H9 (cell line): ENCODE measurements at regions not wholly inside any gene's neighbourhood (a gene's known extent, or its start where the extent isn't known, plus 50 kb on each side); places are given as distances from the start of the nearest gene placed in this dataset.

Source experiments
- DNase-seq: peaks from one replicate; pipeline ENCODE4 v3.0.0-alpha.2; 2017
- H2AFZ ChIP-seq: one replicate; pipeline ENCODE4 v1.6.1; 2013; ENCODE audit warnings: mild to moderate bottlenecking, low read length, control low read depth, moderate library complexity
- H2AK5ac ChIP-seq: 2 replicates; pipeline ENCODE4 v1.6.1; 2013; ENCODE audit warnings: low read length, control low read depth, mixed read lengths; ENCODE audit not compliant: insufficient read length
- H2BK120ac ChIP-seq: one replicate; pipeline ENCODE4 v1.6.1; 2013; ENCODE audit warnings: low read depth, mild to moderate bottlenecking, low read length, control low read depth, inconsistent platforms; ENCODE audit not compliant: poor library complexity, severe bottlenecking
- H2BK12ac ChIP-seq: 2 replicates; pipeline ENCODE4 v1.6.1; 2013; ENCODE audit warnings: low read length, control low read depth, mixed read lengths, low read depth; ENCODE audit not compliant: insufficient read length
- H2BK15ac ChIP-seq: 2 replicates; pipeline ENCODE4 v1.6.1; 2013; ENCODE audit warnings: low read depth, low read length, control low read depth
- H2BK20ac ChIP-seq: one replicate; pipeline ENCODE4 v1.6.1; 2013; ENCODE audit warnings: low read depth, mild to moderate bottlenecking, low read length, control low read depth, inconsistent platforms; ENCODE audit not compliant: poor library complexity, severe bottlenecking
- H2BK5ac ChIP-seq: 2 replicates; pipeline ENCODE4 v1.6.1; 2013; ENCODE audit warnings: low read length, control low read depth, mixed read lengths; ENCODE audit not compliant: insufficient read length
- H3K14ac ChIP-seq: 2 replicates; pipeline ENCODE4 v1.6.1; 2013; ENCODE audit warnings: low read length, control low read depth; ENCODE audit not compliant: insufficient read depth
- H3K18ac ChIP-seq: 2 replicates; pipeline ENCODE4 v1.6.1; 2013; ENCODE audit warnings: low read depth, mild to moderate bottlenecking, mixed read lengths, low read length, control low read depth; ENCODE audit not compliant: insufficient read length
- H3K23ac ChIP-seq: 2 replicates; pipeline ENCODE4 v1.6.1; 2013; ENCODE audit warnings: low read length, control low read depth, mixed read lengths, low read depth; ENCODE audit not compliant: insufficient read length
- H3K23me2 ChIP-seq: 2 replicates; pipeline ENCODE4 v1.6.1; 2013; ENCODE audit warnings: low read depth, mild to moderate bottlenecking, mixed read lengths, low read length, control low read depth; ENCODE audit not compliant: insufficient read length, poor library complexity, severe bottlenecking
- H3K27ac ChIP-seq: 2 replicates; pipeline ENCODE4 v1.5.1; 2013; ENCODE audit warnings: low read length, control low read depth, mixed read lengths, low read depth; ENCODE audit not compliant: insufficient read length
- H3K27me3 ChIP-seq: 2 replicates; pipeline ENCODE4 v1.6.1; 2013; ENCODE audit warnings: low read length, control low read depth, inconsistent platforms; ENCODE audit not compliant: insufficient read depth
- H3K4ac ChIP-seq: 2 replicates; pipeline ENCODE4 v1.6.1; 2013; ENCODE audit warnings: low read depth, mild to moderate bottlenecking, control low read depth, inconsistent platforms, low read length, moderate library complexity
- H3K4me1 ChIP-seq: 2 replicates; pipeline ENCODE4 v1.6.1; 2013; ENCODE audit warnings: low read length, control low read depth, inconsistent platforms; ENCODE audit not compliant: insufficient read depth
- H3K4me2 ChIP-seq: 2 replicates; pipeline ENCODE4 v1.6.1; 2013; ENCODE audit warnings: low read length, control low read depth, mixed read lengths; ENCODE audit not compliant: insufficient read length, insufficient read depth
- H3K56ac ChIP-seq: 2 replicates; pipeline ENCODE4 v1.6.1; 2013; ENCODE audit warnings: low read depth, mild to moderate bottlenecking, mixed read lengths, low read length, control low read depth; ENCODE audit not compliant: insufficient read length
- H3K79me1 ChIP-seq: 2 replicates; pipeline ENCODE4 v1.6.1; 2013; ENCODE audit warnings: low read depth, mild to moderate bottlenecking, moderate library complexity, low read length, control low read depth, inconsistent platforms; ENCODE audit not compliant: insufficient read depth, poor library complexity, severe bottlenecking
- H3K79me2 ChIP-seq: 2 replicates; pipeline ENCODE4 v1.6.1; 2013; ENCODE audit warnings: low read length, control low read depth, inconsistent platforms; ENCODE audit not compliant: insufficient read depth
- H3K9ac ChIP-seq: 2 replicates; pipeline ENCODE4 v1.6.1; 2013; ENCODE audit warnings: low read length, control low read depth, mixed read lengths; ENCODE audit not compliant: insufficient read length; ENCODE audit errors: extremely low read depth
- H3K9me3 ChIP-seq: one replicate; pipeline ENCODE4 v1.6.1; 2013; ENCODE audit warnings: low read depth, low read length, inconsistent platforms; ENCODE audit not compliant: control insufficient read depth
- H3T11ph ChIP-seq: one replicate; pipeline ENCODE4 v1.6.1; 2013; ENCODE audit warnings: mild to moderate bottlenecking, low read length, control low read depth, inconsistent platforms
- H4K20me1 ChIP-seq: one replicate; pipeline ENCODE4 v1.6.1; 2013; ENCODE audit not compliant: control insufficient read depth, insufficient read length, insufficient read depth
- H4K5ac ChIP-seq: 2 replicates; pipeline ENCODE4 v1.6.1; 2013; ENCODE audit warnings: low read depth, mild to moderate bottlenecking, mixed read lengths, low read length, control low read depth; ENCODE audit not compliant: insufficient read length
- H4K8ac ChIP-seq: replicated peaks from 2 replicates; pipeline ENCODE4 v1.6.1; 2013; ENCODE audit warnings: low read length, control low read depth, mixed read lengths, low read depth; ENCODE audit not compliant: insufficient read length
- H4K91ac ChIP-seq: 2 replicates; pipeline ENCODE4 v1.6.1; 2013; ENCODE audit warnings: low read depth, mild to moderate bottlenecking, moderate library complexity, mixed read lengths, low read length, control low read depth; ENCODE audit not compliant: insufficient read length
- H3K27ac Mint-ChIP-seq, 3 experiments: 2 replicates in 2 of 3; 3 replicates in 1 of 3; pipeline ENCODE4 v1.8.0; 2020 to 2021; ENCODE audit warnings: mixed read lengths in 3 of 3, mild to moderate bottlenecking in 1 of 3, moderate library complexity in 1 of 3
- H3K27me3 Mint-ChIP-seq: 2 replicates; pipeline ENCODE4 v1.8.0; 2021; ENCODE audit warnings: low read depth, mild to moderate bottlenecking, moderate library complexity, mixed read lengths
- H3K36me3 Mint-ChIP-seq, 3 experiments: 2 replicates in 2 of 3; 3 replicates in 1 of 3; pipeline ENCODE4 v1.8.0; 2020 to 2021; ENCODE audit warnings: low read depth in 3 of 3, mixed read lengths in 3 of 3; ENCODE audit not compliant: insufficient read depth in 1 of 3
- H3K4me1 Mint-ChIP-seq, 2 experiments: 2 replicates each; pipeline ENCODE4 v1.8.0; 2020; ENCODE audit warnings: mixed read lengths in 2 of 2
- H3K4me3 Mint-ChIP-seq, 2 experiments: 2 replicates in 1 of 2; 3 replicates in 1 of 2; pipeline ENCODE4 v1.8.0; 2020 to 2021; ENCODE audit warnings: mild to moderate bottlenecking in 2 of 2, mixed read lengths in 2 of 2, moderate library complexity in 1 of 2
- H3K9me3 Mint-ChIP-seq, 2 experiments: 2 replicates in 1 of 2; 3 replicates in 1 of 2; pipeline ENCODE4 v1.8.0; 2020; ENCODE audit warnings: mild to moderate bottlenecking in 2 of 2, mixed read lengths in 2 of 2, moderate library complexity in 1 of 2
- WGBS: extraction: QIAGEN DNeasy Blood & Tissue Kit; methylation state at CpG from one replicate; pipeline ENCODE4 v1.1.7; 2013; ENCODE audit warnings: missing lambda C conversion rate, low lambda C conversion rate, mixed read lengths; ENCODE audit not compliant: insufficient read length; ENCODE audit errors: extremely low coverage; 5-methylcytosine and 5-hydroxymethylcytosine counted together
- TF ChIP-seq, protein P1 (sequence below): fragments of 200-600 bp; sonication (generic); conservative IDR thresholded peaks from 3 replicates; pipeline ENCODE4 v1.8.0; 2021; ENCODE audit warnings: antibody characterized with exemption, mild to moderate bottlenecking

DNA sequence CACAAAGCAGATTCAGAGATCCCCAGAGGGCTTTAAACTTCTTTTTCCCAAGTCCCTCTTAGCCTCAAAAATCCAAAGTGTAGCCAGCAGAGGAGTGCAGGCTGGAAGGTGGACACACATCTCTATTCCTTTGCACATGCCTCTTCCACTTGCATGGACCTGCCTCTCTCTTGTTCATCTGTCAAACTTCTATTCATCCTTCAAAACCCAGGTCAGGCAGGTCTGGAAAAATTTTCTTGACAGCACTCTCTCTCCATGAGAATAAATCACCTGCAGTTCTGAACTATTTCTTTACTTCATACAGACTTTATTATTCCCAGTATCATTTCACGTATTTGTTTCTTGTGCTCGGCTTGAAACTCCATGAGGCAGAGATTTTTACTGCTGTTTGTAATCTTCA lies 127.5 kb downstream of the SS18 start:
- H3K14ac ChIP-seq: no peak overlapping the region
- H3K4me3 Mint-ChIP-seq: no peak overlapping the region
- no CpG with 5 or more reads among the region's 2 CpGs for WGBS

More for the DNA sequence above, 127.5 kb downstream of the SS18 start:
- no peaks in the 10 kb centered on the region for H3K9me3 Mint-ChIP-seq
- Histone ChIP-seq H2AFZ (no peak overlapping the region), H3K27ac (no peak overlapping the region), H2BK5ac (no peak overlapping the region), H2BK20ac (no peak overlapping the region), H3T11ph (no peak overlapping the region), H3K4me2 (no peak overlapping the region), H4K20me1 (no peaks in the 10 kb centered on the region), H3K23ac (no peak overlapping the region), H2AK5ac (no peak overlapping the region), H3K9me3 (no peaks in the 10 kb centered on the region), H3K4me1 (no peaks in the 10 kb centered on the region), H3K9ac (no peak overlapping the region), H3K56ac (no peak overlapping the region), H3K4ac (no peak overlapping the region), H3K79me1 (no peaks in the 10 kb centered on the region), H3K23me2 (no peaks in the 10 kb centered on the region), H3K79me2 (no peaks in the 10 kb centered on the region), H3K18ac (no peak overlapping the region), H4K5ac (no peak overlapping the region), H4K8ac (no peak overlapping the region), H4K91ac (no peak overlapping the region), H3K27me3 (no peaks in the 10 kb centered on the region; the same call in 1 of the 2 replicates), H2BK120ac (no peak overlapping the region), H2BK15ac (no peak overlapping the region), H2BK12ac (no peak overlapping the region)
- H3K27me3 Mint-ChIP-seq: no peaks in the 10 kb centered on the region
- TF ChIP-seq, protein P1, sequence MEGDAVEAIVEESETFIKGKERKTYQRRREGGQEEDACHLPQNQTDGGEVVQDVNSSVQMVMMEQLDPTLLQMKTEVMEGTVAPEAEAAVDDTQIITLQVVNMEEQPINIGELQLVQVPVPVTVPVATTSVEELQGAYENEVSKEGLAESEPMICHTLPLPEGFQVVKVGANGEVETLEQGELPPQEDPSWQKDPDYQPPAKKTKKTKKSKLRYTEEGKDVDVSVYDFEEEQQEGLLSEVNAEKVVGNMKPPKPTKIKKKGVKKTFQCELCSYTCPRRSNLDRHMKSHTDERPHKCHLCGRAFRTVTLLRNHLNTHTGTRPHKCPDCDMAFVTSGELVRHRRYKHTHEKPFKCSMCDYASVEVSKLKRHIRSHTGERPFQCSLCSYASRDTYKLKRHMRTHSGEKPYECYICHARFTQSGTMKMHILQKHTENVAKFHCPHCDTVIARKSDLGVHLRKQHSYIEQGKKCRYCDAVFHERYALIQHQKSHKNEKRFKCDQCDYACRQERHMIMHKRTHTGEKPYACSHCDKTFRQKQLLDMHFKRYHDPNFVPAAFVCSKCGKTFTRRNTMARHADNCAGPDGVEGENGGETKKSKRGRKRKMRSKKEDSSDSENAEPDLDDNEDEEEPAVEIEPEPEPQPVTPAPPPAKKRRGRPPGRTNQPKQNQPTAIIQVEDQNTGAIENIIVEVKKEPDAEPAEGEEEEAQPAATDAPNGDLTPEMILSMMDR: no peak
- DNase-seq: no peak
- H3K27ac Mint-ChIP-seq: no peak overlapping the region
- peaks cover 14 to 17% of the 10 kb centered on the region in 2 experiments for H3K4me1 Mint-ChIP-seq
- H3K36me3 Mint-ChIP-seq: no peaks in the 10 kb centered on the region; a peak in 1 of 7 replicates
